ENCODE measurements at regions not wholly inside any gene's neighbourhood (a gene's known extent, or its start where the extent isn't known, plus 50 kb on each side); places are given as distances from the start of the nearest gene placed in this dataset.

DNA sequence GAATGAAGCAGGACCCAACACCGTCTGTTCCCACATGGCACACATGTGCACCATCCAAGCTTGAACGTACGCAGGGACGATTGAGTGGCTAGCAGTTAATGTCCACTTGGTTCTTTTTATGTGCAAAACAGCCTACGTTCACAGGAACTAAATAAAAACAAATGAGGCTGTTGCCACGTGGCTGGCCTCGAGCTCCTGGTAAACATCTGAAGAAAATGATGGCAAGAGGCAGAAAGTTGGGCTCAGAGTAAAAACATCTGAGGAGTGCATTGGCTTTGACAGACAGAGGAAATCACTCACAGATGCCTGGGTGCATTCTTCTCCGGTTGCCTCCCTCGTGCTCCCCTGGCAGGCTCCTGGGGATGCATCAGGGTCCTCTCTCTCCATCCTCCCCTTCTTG, 177.9 kb downstream of the NRP2 start (continued):
- TF ChIP-seq, protein P1, sequence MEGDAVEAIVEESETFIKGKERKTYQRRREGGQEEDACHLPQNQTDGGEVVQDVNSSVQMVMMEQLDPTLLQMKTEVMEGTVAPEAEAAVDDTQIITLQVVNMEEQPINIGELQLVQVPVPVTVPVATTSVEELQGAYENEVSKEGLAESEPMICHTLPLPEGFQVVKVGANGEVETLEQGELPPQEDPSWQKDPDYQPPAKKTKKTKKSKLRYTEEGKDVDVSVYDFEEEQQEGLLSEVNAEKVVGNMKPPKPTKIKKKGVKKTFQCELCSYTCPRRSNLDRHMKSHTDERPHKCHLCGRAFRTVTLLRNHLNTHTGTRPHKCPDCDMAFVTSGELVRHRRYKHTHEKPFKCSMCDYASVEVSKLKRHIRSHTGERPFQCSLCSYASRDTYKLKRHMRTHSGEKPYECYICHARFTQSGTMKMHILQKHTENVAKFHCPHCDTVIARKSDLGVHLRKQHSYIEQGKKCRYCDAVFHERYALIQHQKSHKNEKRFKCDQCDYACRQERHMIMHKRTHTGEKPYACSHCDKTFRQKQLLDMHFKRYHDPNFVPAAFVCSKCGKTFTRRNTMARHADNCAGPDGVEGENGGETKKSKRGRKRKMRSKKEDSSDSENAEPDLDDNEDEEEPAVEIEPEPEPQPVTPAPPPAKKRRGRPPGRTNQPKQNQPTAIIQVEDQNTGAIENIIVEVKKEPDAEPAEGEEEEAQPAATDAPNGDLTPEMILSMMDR (conservative IDR thresholded peaks at IDR 0.05; ENCODE audit: low read depth in 2 of 2), result no peak

DNA sequence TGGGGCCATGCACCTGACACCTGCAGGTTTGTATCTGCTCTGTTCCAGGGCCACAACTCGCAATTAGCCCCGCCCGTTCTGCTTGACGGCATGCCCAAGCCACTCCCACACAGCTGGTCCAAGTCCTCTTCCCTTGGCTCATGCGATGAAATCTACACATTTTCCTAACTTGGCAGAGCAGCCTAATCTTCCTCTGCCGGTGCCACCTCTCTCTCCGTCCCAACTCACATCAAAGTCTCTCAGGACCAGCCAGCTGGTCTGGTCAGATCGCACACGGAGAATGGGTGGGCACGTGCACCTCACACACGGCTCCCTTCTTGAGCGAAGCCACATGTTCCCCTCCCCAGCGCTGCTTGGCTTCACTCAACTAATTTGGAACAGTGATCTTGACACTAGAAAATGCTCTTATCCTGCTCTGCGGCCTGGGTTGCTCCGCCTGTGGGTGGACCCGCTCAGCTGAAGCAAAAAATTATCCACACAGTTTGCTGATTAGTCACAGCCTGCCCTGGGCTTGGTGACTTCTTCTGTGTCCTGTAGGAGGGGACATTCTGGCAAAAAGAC, 176.7 kb downstream of the NRP2 start:
- Mint-ChIP-seq H3K27me3 (ENCODE audit: insufficient read depth, low read depth, poor library complexity) (peaks cover 2% of the 10 kb centered on the region), H3K4me3 (no peak overlapping the region), H3K36me3 (ENCODE audit: low read depth) (no peaks in the 10 kb centered on the region), H3K27ac (no peak overlapping the region; the same call in 1 of the 2 replicates), H3K9me3 (no peaks in the 10 kb centered on the region), H3K4me1 (peaks cover 5% of the 10 kb centered on the region; the same call in 1 of the 3 replicates)
- Histone ChIP-seq H2AFZ (no peak overlapping the region; the same call in 1 of the 2 replicates), H3K9me2 (ENCODE audit: insufficient read depth) (0 out of 2 replicates have a peak, but pooled peaks cover 7% of the 10 kb centered on the region), H3K4me3 (no peak overlapping the region), H3K4me1 (ENCODE audit: insufficient read depth) (no peaks in the 10 kb centered on the region), H3K79me2 (replicated peaks; ENCODE audit: insufficient read depth) (no peaks in the 10 kb centered on the region), H3K4me2 (no peak overlapping the region), H3F3A (replicated peaks; ENCODE audit: low read depth) (no peaks in the 10 kb centered on the region), H4K20me1 (replicated peaks; ENCODE audit: insufficient read depth) (no peaks in the 10 kb centered on the region), H3K27ac (ENCODE audit: low read depth) (no peak overlapping the region), H3K27me3 (ENCODE audit: insufficient read depth) (no peaks in the 10 kb centered on the region), H3K36me3 (ENCODE audit: insufficient read depth) (no peaks in the 10 kb centered on the region)
- DNase-seq (ENCODE audit: low spot score) (peak; percentile 28), ATAC-seq (peak; percentile 43; the same call in 1 of the 3 replicates)
- TF ChIP-seq ZNF114 (CRISPR knock-in tag; IDR thresholded peaks at IDR 0.05) (no peak), STAT1 (IDR thresholded peaks at IDR 0.05; ENCODE audit: unreplicated experiment) (no peak), NANOG (IDR thresholded peaks at IDR 0.05; ENCODE audit: borderline replicate concordance) (no peak), ZNF331 (CRISPR knock-in tag; IDR thresholded peaks at IDR 0.05; ENCODE audit: low read depth) (no peak), POLR2AphosphoS5 (IDR thresholded peaks at IDR 0.05; ENCODE audit: low read depth) (no peak), JUNB (IDR thresholded peaks at IDR 0.05; ENCODE audit: unreplicated experiment) (no peak), CREB1 (CRISPR knock-in tag; IDR thresholded peaks at IDR 0.05; ENCODE audit: low read depth) (no peak)
- TF ChIP-seq, protein P2, sequence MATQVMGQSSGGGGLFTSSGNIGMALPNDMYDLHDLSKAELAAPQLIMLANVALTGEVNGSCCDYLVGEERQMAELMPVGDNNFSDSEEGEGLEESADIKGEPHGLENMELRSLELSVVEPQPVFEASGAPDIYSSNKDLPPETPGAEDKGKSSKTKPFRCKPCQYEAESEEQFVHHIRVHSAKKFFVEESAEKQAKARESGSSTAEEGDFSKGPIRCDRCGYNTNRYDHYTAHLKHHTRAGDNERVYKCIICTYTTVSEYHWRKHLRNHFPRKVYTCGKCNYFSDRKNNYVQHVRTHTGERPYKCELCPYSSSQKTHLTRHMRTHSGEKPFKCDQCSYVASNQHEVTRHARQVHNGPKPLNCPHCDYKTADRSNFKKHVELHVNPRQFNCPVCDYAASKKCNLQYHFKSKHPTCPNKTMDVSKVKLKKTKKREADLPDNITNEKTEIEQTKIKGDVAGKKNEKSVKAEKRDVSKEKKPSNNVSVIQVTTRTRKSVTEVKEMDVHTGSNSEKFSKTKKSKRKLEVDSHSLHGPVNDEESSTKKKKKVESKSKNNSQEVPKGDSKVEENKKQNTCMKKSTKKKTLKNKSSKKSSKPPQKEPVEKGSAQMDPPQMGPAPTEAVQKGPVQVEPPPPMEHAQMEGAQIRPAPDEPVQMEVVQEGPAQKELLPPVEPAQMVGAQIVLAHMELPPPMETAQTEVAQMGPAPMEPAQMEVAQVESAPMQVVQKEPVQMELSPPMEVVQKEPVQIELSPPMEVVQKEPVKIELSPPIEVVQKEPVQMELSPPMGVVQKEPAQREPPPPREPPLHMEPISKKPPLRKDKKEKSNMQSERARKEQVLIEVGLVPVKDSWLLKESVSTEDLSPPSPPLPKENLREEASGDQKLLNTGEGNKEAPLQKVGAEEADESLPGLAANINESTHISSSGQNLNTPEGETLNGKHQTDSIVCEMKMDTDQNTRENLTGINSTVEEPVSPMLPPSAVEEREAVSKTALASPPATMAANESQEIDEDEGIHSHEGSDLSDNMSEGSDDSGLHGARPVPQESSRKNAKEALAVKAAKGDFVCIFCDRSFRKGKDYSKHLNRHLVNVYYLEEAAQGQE (IDR thresholded peaks at IDR 0.05; ENCODE audit: unreplicated experiment), result no peak
- TF ChIP-seq, protein P3, sequence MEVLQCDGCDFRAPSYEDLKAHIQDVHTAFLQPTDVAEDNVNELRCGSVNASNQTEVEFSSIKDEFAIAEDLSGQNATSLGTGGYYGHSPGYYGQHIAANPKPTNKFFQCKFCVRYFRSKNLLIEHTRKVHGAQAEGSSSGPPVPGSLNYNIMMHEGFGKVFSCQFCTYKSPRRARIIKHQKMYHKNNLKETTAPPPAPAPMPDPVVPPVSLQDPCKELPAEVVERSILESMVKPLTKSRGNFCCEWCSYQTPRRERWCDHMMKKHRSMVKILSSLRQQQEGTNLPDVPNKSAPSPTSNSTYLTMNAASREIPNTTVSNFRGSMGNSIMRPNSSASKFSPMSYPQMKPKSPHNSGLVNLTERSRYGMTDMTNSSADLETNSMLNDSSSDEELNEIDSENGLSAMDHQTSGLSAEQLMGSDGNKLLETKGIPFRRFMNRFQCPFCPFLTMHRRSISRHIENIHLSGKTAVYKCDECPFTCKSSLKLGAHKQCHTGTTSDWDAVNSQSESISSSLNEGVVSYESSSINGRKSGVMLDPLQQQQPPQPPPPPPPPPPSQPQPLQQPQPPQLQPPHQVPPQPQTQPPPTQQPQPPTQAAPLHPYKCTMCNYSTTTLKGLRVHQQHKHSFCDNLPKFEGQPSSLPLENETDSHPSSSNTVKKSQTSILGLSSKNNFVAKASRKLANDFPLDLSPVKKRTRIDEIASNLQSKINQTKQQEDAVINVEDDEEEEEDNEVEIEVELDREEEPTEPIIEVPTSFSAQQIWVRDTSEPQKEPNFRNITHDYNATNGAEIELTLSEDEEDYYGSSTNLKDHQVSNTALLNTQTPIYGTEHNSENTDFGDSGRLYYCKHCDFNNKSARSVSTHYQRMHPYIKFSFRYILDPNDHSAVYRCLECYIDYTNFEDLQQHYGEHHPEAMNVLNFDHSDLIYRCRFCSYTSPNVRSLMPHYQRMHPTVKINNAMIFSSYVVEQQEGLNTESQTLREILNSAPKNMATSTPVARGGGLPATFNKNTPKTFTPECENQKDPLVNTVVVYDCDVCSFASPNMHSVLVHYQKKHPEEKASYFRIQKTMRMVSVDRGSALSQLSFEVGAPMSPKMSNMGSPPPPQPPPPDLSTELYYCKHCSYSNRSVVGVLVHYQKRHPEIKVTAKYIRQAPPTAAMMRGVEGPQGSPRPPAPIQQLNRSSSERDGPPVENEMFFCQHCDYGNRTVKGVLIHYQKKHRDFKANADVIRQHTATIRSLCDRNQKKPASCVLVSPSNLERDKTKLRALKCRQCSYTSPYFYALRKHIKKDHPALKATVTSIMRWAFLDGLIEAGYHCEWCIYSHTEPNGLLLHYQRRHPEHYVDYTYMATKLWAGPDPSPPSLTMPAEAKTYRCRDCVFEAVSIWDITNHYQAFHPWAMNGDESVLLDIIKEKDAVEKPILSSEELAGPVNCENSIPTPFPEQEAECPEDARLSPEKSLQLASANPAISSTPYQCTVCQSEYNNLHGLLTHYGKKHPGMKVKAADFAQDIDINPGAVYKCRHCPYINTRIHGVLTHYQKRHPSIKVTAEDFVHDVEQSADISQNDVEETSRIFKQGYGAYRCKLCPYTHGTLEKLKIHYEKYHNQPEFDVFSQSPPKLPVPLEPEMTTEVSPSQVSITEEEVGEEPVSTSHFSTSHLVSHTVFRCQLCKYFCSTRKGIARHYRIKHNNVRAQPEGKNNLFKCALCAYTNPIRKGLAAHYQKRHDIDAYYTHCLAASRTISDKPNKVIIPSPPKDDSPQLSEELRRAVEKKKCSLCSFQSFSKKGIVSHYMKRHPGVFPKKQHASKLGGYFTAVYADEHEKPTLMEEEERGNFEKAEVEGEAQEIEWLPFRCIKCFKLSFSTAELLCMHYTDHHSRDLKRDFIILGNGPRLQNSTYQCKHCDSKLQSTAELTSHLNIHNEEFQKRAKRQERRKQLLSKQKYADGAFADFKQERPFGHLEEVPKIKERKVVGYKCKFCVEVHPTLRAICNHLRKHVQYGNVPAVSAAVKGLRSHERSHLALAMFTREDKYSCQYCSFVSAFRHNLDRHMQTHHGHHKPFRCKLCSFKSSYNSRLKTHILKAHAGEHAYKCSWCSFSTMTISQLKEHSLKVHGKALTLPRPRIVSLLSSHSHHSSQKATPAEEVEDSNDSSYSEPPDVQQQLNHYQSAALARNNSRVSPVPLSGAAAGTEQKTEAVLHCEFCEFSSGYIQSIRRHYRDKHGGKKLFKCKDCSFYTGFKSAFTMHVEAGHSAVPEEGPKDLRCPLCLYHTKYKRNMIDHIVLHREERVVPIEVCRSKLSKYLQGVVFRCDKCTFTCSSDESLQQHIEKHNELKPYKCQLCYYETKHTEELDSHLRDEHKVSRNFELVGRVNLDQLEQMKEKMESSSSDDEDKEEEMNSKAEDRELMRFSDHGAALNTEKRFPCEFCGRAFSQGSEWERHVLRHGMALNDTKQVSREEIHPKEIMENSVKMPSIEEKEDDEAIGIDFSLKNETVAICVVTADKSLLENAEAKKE (CRISPR knock-in tag; IDR thresholded peaks at IDR 0.05), result no peak
- TF ChIP-seq, protein P1 (conservative IDR thresholded peaks at IDR 0.05; ENCODE audit: low read depth in 2 of 2), result no peak

All from GM23338 (cell line).